ENCODE measurements at regions not wholly inside any gene's neighbourhood (a gene's known extent, or its start where the extent isn't known, plus 50 kb on each side); places are given as distances from the start of the nearest gene placed in this dataset.

GRCh38 chr22:47727641-47728040 is 965.2 kb downstream of the TBC1D22A start:
- no peak overlapping the region for H3K4me3 ChIP-seq (ENCODE audit: insufficient read depth, low read depth, low read length)
- no peaks in the 10 kb centered on the region for H3K36me3 ChIP-seq (replicated peaks; ENCODE audit: control insufficient read depth, insufficient read depth, low read length)
- no peak for DNase-seq
- no peaks in the 10 kb centered on the region for H3K27me3 ChIP-seq (ENCODE audit: control insufficient read depth, insufficient read depth, low read length)

GRCh38 chr22:47724751-47725150 is 962.3 kb downstream of the TBC1D22A start:
- Histone ChIP-seq H3K36me3 (replicated peaks; ENCODE audit: control insufficient read depth, insufficient read depth, low read length) (no peaks in the 10 kb centered on the region), H3K4me3 (ENCODE audit: insufficient read depth, low read depth, low read length) (no peak overlapping the region), H3K27me3 (ENCODE audit: control insufficient read depth, insufficient read depth, low read length) (no peaks in the 10 kb centered on the region)
- no peak for DNase-seq

GRCh38 chr22:47724030-47724429 is 961.6 kb downstream of the TBC1D22A start:
- Histone ChIP-seq H3K4me3 (ENCODE audit: insufficient read depth, low read depth, low read length) (no peak overlapping the region), H3K36me3 (replicated peaks; ENCODE audit: control insufficient read depth, insufficient read depth, low read length) (no peaks in the 10 kb centered on the region), H3K27me3 (ENCODE audit: control insufficient read depth, insufficient read depth, low read length) (no peaks in the 10 kb centered on the region)
- DNase-seq = peak; percentile 50

GRCh38 chr22:47718337-47718736 is 955.9 kb downstream of the TBC1D22A start:
- Histone ChIP-seq H3K27me3 (ENCODE audit: control insufficient read depth, insufficient read depth, low read length) (no peaks in the 10 kb centered on the region), H3K4me3 (ENCODE audit: insufficient read depth, low read depth, low read length) (no peak overlapping the region), H3K36me3 (replicated peaks; ENCODE audit: control insufficient read depth, insufficient read depth, low read length) (no peaks in the 10 kb centered on the region)
- DNase-seq = no peak

- DNase-seq = no peak
These were observed 954.6 kb downstream of the TBC1D22A start for GRCh38 chr22:47716890-47717615.

GRCh38 chr22:47715866-47716578 is 953.6 kb downstream of the TBC1D22A start:
- Histone ChIP-seq H3K27me3 (ENCODE audit: control insufficient read depth, insufficient read depth, low read length) (no peaks in the 10 kb centered on the region), H3K4me3 (ENCODE audit: insufficient read depth, low read depth, low read length) (no peak overlapping the region), H3K36me3 (replicated peaks; ENCODE audit: control insufficient read depth, insufficient read depth, low read length) (no peaks in the 10 kb centered on the region)
- DNase-seq = peak; percentile 26

More at GRCh38 chr22:47716890-47717615, 954.6 kb downstream of the TBC1D22A start:
- no peak overlapping the region for H3K4me3 ChIP-seq (ENCODE audit: insufficient read depth, low read depth, low read length)
- H3K27me3 ChIP-seq (ENCODE audit: control insufficient read depth, insufficient read depth, low read length) = no peaks in the 10 kb centered on the region
- H3K36me3 ChIP-seq (replicated peaks; ENCODE audit: control insufficient read depth, insufficient read depth, low read length) = no peaks in the 10 kb centered on the region

GRCh38 chr22:47713941-47714340 is 951.5 kb downstream of the TBC1D22A start:
- H3K27me3 ChIP-seq (ENCODE audit: control insufficient read depth, insufficient read depth, low read length) = no peaks in the 10 kb centered on the region
- DNase-seq = peak; percentile 49
- no peaks in the 10 kb centered on the region for H3K36me3 ChIP-seq (replicated peaks; ENCODE audit: control insufficient read depth, insufficient read depth, low read length)
- no peak overlapping the region for H3K4me3 ChIP-seq (ENCODE audit: insufficient read depth, low read depth, low read length)

- Histone ChIP-seq H3K27me3 (ENCODE audit: control insufficient read depth, insufficient read depth, low read length) (no peaks in the 10 kb centered on the region), H3K4me3 (ENCODE audit: insufficient read depth, low read depth, low read length) (no peak overlapping the region), H3K36me3 (replicated peaks; ENCODE audit: control insufficient read depth, insufficient read depth, low read length) (no peaks in the 10 kb centered on the region)
- DNase-seq = peak; percentile 65
These were observed 947.7 kb downstream of the TBC1D22A start for GRCh38 chr22:47710135-47710534.

GRCh38 chr22:47705350-47705749 is 942.9 kb downstream of the TBC1D22A start:
- Histone ChIP-seq H3K27me3 (ENCODE audit: control insufficient read depth, insufficient read depth, low read length) (no peaks in the 10 kb centered on the region), H3K4me3 (ENCODE audit: insufficient read depth, low read depth, low read length) (no peak overlapping the region), H3K36me3 (replicated peaks; ENCODE audit: control insufficient read depth, insufficient read depth, low read length) (no peaks in the 10 kb centered on the region)
- no peak for DNase-seq

- Histone ChIP-seq H3K27me3 (ENCODE audit: control insufficient read depth, insufficient read depth, low read length) (no peaks in the 10 kb centered on the region), H3K4me3 (ENCODE audit: insufficient read depth, low read depth, low read length) (no peak overlapping the region), H3K36me3 (replicated peaks; ENCODE audit: control insufficient read depth, insufficient read depth, low read length) (no peaks in the 10 kb centered on the region)
- no peak for DNase-seq
These were observed 936.5 kb downstream of the TBC1D22A start for GRCh38 chr22:47698906-47699305.

GRCh38 chr22:47697861-47698260 is 935.4 kb downstream of the TBC1D22A start:
- Histone ChIP-seq H3K27me3 (ENCODE audit: control insufficient read depth, insufficient read depth, low read length) (no peaks in the 10 kb centered on the region), H3K4me3 (ENCODE audit: insufficient read depth, low read depth, low read length) (no peak overlapping the region), H3K36me3 (replicated peaks; ENCODE audit: control insufficient read depth, insufficient read depth, low read length) (no peaks in the 10 kb centered on the region)
- DNase-seq = no peak

GRCh38 chr22:47696776-47697175 is 934.3 kb downstream of the TBC1D22A start:
- Histone ChIP-seq H3K36me3 (replicated peaks; ENCODE audit: control insufficient read depth, insufficient read depth, low read length) (no peaks in the 10 kb centered on the region), H3K27me3 (ENCODE audit: control insufficient read depth, insufficient read depth, low read length) (no peaks in the 10 kb centered on the region), H3K4me3 (ENCODE audit: insufficient read depth, low read depth, low read length) (no peak overlapping the region)
- no peak for DNase-seq

GRCh38 chr22:47695176-47695575 is 932.7 kb downstream of the TBC1D22A start:
- H3K27me3 ChIP-seq (ENCODE audit: control insufficient read depth, insufficient read depth, low read length) = no peaks in the 10 kb centered on the region
- no peak overlapping the region for H3K4me3 ChIP-seq (ENCODE audit: insufficient read depth, low read depth, low read length)
- no peaks in the 10 kb centered on the region for H3K36me3 ChIP-seq (replicated peaks; ENCODE audit: control insufficient read depth, insufficient read depth, low read length)
- DNase-seq = no peak

GRCh38 chr22:47694536-47695130 is 932.2 kb downstream of the TBC1D22A start:
- Histone ChIP-seq H3K36me3 (replicated peaks; ENCODE audit: control insufficient read depth, insufficient read depth, low read length) (no peaks in the 10 kb centered on the region), H3K27me3 (ENCODE audit: control insufficient read depth, insufficient read depth, low read length) (no peaks in the 10 kb centered on the region), H3K4me3 (ENCODE audit: insufficient read depth, low read depth, low read length) (no peak overlapping the region)
- no peak for DNase-seq

- DNase-seq = no peak
- no peaks in the 10 kb centered on the region for H3K36me3 ChIP-seq (replicated peaks; ENCODE audit: control insufficient read depth, insufficient read depth, low read length)
- no peak overlapping the region for H3K4me3 ChIP-seq (ENCODE audit: insufficient read depth, low read depth, low read length)
- no peaks in the 10 kb centered on the region for H3K27me3 ChIP-seq (ENCODE audit: control insufficient read depth, insufficient read depth, low read length)
These were observed 931.2 kb downstream of the TBC1D22A start for GRCh38 chr22:47693606-47694005.

Data from H7 (cell line).